ENCODE measurements at regions not wholly inside any gene's neighbourhood (a gene's known extent, or its start where the extent isn't known, plus 50 kb on each side); places are given as distances from the start of the nearest gene placed in this dataset.

GRCh38 chr20:11438412-11438811, 479.3 kb upstream of the BTBD3 start:
- peaks cover 6% of the 10 kb centered on the region for H3K9me3 ChIP-seq (ENCODE audit: control insufficient read depth, insufficient read depth, low read length)
- no TSS peak for BruUV-seq (replicated peaks)
- no peak overlapping the region for H3K27ac ChIP-seq (ENCODE audit: insufficient read depth, low read length)
- no peaks in the 10 kb centered on the region for H4K20me1 ChIP-seq (ENCODE audit: insufficient read depth, low read length)
- no peak overlapping the region for H2AK9ac ChIP-seq (replicated peaks; ENCODE audit: low read depth, low read length, poor library complexity)
- no peak overlapping the region for H3K4me3 ChIP-seq (ENCODE audit: insufficient read depth, low read depth, low read length)
- no peak overlapping the region for H2BK5ac ChIP-seq (ENCODE audit: low read depth, low read length, poor library complexity, severe bottlenecking)
- POLR2A ChIA-PET (ENCODE audit: unreplicated experiment): no interaction called here
- H2BK120ac ChIP-seq (ENCODE audit: low read depth, low read length): no peak overlapping the region
- no peak overlapping the region for H3K4me2 ChIP-seq (ENCODE audit: low read depth, low read length)
- no peak overlapping the region for H3K23ac ChIP-seq (ENCODE audit: low read depth, low read length)
- H4K91ac ChIP-seq (ENCODE audit: insufficient read depth, low read depth, low read length): no peak overlapping the region
- DNase-seq (no peak), ATAC-seq (ENCODE audit: low read depth) (no peak)
- no peaks in the 10 kb centered on the region for H3K27me3 ChIP-seq (ENCODE audit: control insufficient read depth, insufficient read depth, low read length)
- H2BK20ac ChIP-seq (ENCODE audit: low read depth, low read length): no peak overlapping the region
- H3K4ac ChIP-seq (ENCODE audit: low read depth, low read length): no peak overlapping the region
- no peaks in the 10 kb centered on the region for H3K9me1 ChIP-seq (ENCODE audit: insufficient read depth, low read length)
- H3K14ac ChIP-seq (replicated peaks; ENCODE audit: low read depth, low read length): no peak overlapping the region
- no peak overlapping the region for H2AK5ac ChIP-seq (ENCODE audit: low read depth, low read length)
- H3K79me1 ChIP-seq (ENCODE audit: low read depth in 1 of 2, low read length in 2 of 2): no peaks in the 10 kb centered on the region
- dilution Hi-C loops (cut with HindIII; ENCODE audit: low sequenced_read_pairs, unreplicated experiment) (no loop called here), intact Hi-C loops (cut with micrococcal nuclease) (no loop called here), in situ Hi-C loops (cut with MboI; ENCODE audit: low sequenced_read_pairs) (no loop called here)
- CTCF ChIA-PET: interaction anchor here (0.7 kb wide), 1 partner anchor 66 kb away, joined by 3 read pairs; no protein-coding TSS in a partner anchor
- no peak overlapping the region for H3K9ac ChIP-seq (ENCODE audit: low read depth, low read length)
- H2AFZ ChIP-seq (replicated peaks; ENCODE audit: low read length, poor library complexity): no peak overlapping the region
- H3K56ac ChIP-seq (ENCODE audit: extremely low read depth, insufficient read depth, low read length): no peak overlapping the region
- no peak overlapping the region for H4K5ac ChIP-seq (ENCODE audit: low read depth, low read length)
- no peaks in the 10 kb centered on the region for H3K4me1 ChIP-seq (ENCODE audit: control insufficient read depth, insufficient read depth, low read length)
- no peak for TF ChIP-seq CTCF (conservative IDR thresholded peaks at IDR 0.05; ENCODE audit: low read depth, low read length)
- TF ChIP-seq CHD1 (IDR thresholded peaks at IDR 0.05; ENCODE audit: low read depth, low read length): no peak
- no peak for TF ChIP-seq USF2 (IDR thresholded peaks at IDR 0.05; ENCODE audit: low read depth, low read length)
- TF ChIP-seq RCOR1 (IDR thresholded peaks at IDR 0.05; ENCODE audit: insufficient replicate concordance, low read length): no peak
- no peak for TF ChIP-seq BHLHE40 (IDR thresholded peaks at IDR 0.05; ENCODE audit: low read depth, low read length)
- no peak for TF ChIP-seq NFE2L2 (IDR thresholded peaks at IDR 0.05; ENCODE audit: low read depth, low read length)
- TF ChIP-seq MAZ (IDR thresholded peaks at IDR 0.05; ENCODE audit: borderline replicate concordance, low read depth, low read length): no peak
- no peak for TF ChIP-seq POLR2A (IDR thresholded peaks at IDR 0.05; ENCODE audit: low read depth, low read length)
- TF ChIP-seq ELK1 (IDR thresholded peaks at IDR 0.05; ENCODE audit: borderline replicate concordance, low read depth, low read length): no peak
- no peak for TF ChIP-seq CEBPB (IDR thresholded peaks at IDR 0.05; ENCODE audit: low read depth, low read length)
- TF ChIP-seq RAD21 (IDR thresholded peaks at IDR 0.05; ENCODE audit: low read length): no peak
- no peak for TF ChIP-seq MXI1 (IDR thresholded peaks at IDR 0.05; ENCODE audit: borderline replicate concordance, low read depth, low read length)
- no peak for TF ChIP-seq SMC3 (IDR thresholded peaks at IDR 0.05; ENCODE audit: low read depth, low read length)
- TF ChIP-seq FOS (IDR thresholded peaks at IDR 0.05; ENCODE audit: low read depth, low read length): no peak
- no peak for TF ChIP-seq RFX5 (IDR thresholded peaks at IDR 0.05; ENCODE audit: low read depth, low read length)
- no peak for TF ChIP-seq MAFK (IDR thresholded peaks at IDR 0.05; ENCODE audit: low read depth, low read length)
- no peak overlapping the region for H4K8ac ChIP-seq (ENCODE audit: low read depth in 2 of 2, low read length in 2 of 2)
- no peaks in the 10 kb centered on the region for H3K36me3 ChIP-seq (ENCODE audit: control insufficient read depth, insufficient read depth, low read length)
- no CpG with 5 or more reads among the region's 6 CpGs for WGBS, 2 experiments (ENCODE audit: extremely low coverage in 2 of 2, insufficient read length in 1 of 2)
- no peak overlapping the region for H2BK15ac ChIP-seq (ENCODE audit: low read depth, low read length)
- H3K18ac ChIP-seq (ENCODE audit: low read depth, low read length): no peak overlapping the region
